Stimulated activated CD8-positive, alpha-beta memory T cell treated with anti-CD3 and anti-CD28 coated beads, Interleukin-15, amount 100 ng/mL, for 48 hours (primary cell): ENCODE measurements at regions not wholly inside any gene's neighbourhood (a gene's known extent, or its start where the extent isn't known, plus 50 kb on each side); places are given as distances from the start of the nearest gene placed in this dataset.

Experiments
- DNase-seq, 2 donors: peaks; one replicate each; pipeline ENCODE4 v3.0.0-alpha.2; 2020; ENCODE audit warnings: low read depth in 2 of 2

DNA sequence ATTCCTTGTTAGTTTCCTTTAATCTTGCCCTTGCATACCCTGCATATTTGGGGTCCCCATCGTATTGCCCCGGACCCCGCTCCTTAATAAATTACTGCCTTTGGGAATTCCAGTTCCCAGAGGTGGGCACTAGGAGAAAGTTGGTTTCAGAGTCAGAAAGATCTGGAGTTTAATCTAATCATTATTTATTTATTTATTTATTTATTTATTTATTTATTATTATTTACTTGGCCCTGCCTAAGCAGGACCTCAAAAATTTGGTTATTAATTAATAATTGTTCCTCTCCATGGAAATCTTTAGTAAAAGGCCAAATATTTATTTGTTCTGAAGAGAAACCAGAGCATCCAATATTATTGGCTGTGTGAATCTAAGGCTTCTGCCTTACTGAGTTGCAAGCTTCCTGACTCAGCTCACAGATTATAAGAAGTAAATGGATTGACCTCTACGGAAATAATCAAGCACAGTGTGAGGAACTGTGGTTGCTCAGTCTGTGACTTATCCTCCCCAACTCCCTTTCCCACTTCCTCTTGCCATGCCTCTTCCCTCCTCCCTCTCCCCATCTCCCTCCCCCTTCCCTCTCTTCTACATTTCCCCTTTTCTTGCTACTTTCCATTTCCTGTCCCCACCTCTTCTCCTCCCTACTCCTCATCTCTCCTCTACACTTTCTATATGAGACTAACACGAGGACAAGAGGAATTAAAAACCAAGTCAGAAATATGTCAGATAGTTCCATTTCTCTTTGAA is 61.5 kb upstream of the AP1S2 start:
- DNase-seq = no peak

- no peak for DNase-seq
Observed at GRCh38 chrX:15914486-15914885, 59.9 kb upstream of the AP1S2 start.

- DNase-seq = no peak
Observed at GRCh38 chrX:15913146-15913545, 58.5 kb upstream of the AP1S2 start.

- no peak for DNase-seq
Observed at GRCh38 chrX:15911734-15912550, 57.3 kb upstream of the AP1S2 start.

DNA sequence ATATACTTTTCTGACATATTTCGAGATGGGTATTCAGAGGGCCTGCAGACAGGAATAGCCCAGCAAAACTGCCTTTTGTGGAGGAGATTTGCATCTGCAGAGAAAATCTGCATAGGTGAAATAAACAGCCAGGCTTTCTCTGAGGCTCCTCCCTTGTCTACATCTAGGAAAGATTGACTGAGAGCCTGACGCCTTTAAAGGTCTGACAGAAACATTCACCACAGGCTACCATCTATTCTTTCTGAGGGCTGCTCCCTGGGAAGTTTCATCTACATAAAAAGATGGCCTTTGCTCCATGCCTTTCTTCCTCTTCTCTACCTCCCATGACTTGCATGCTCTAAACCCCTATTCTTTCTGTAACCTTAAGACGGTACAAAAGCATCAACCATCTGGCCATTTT is 55.0 kb upstream of the AP1S2 start:
- no peak for DNase-seq

DNA sequence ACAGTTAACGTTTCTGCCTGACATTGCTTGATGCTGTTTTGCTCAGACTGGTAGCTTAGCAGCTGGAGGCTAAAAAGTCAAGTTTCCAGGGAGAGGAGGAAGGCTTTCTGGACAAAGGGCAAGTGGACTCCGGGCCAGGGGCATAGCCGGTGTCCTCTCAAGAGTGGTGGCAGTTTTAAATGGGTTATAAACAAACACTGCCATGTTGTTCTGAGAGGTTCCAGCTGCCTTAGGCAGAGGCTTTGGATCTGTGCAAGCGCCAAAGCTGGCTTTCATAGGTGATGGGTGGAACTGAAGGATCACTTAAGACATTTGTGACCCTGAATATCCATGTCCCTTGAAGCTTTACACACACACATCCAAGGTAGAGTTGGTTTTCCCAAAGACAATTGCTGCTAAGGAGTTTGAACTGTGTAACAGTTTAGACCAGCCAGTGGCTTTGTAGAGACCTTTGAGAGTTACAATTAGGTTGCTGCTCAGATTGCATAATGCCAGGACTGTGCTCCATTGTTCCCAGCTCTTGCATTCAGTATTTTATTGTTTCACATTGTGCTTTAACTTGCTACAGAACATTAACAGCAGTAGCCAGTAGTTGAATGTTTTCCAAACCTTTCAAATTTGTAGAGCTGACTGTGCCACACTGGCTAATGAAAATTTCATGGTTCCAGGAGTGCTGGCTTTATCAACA is 54.1 kb upstream of the AP1S2 start:
- no peak for DNase-seq

- no peak for DNase-seq
Observed at GRCh38 chrX:15906041-15906943, 51.7 kb upstream of the AP1S2 start.
